HCT116 (cell line): ENCODE measurements at regions not wholly inside any gene's neighbourhood (a gene's known extent, or its start where the extent isn't known, plus 50 kb on each side); places are given as distances from the start of the nearest gene placed in this dataset.

Source experiments
- ATAC-seq: fragments of 200-7000 bp; cut with Tn5 transposase; 2 replicates; pipeline ENCODE4 v1.9.1; 2020; ENCODE audit warnings: mild to moderate bottlenecking, moderate library complexity
- BruUV-seq: library from RNA; stranded (reverse); fragments of 400-500 nt; replicated peaks from 2 replicates; lab custom pipeline; 2021; lab: Mats Ljungman, UMichigan
- CTCF ChIA-PET: fragments of 300-600 bp; sonication (Branson Sonifier 250); formaldehyde crosslinking; loops from one replicate; lab custom pipeline; 2021; ENCODE audit warnings: antibody characterized with exemption; lab: Charles Lee
- POLR2A ChIA-PET: fragments of 300-600, 350-600 bp; sonication (Branson Sonifier 250); formaldehyde crosslinking; loops from one replicate; lab custom pipeline; 2021; ENCODE audit warnings: antibody characterized with exemption; lab: Charles Lee
- RAD21 ChIA-PET, 2 experiments: fragments of 300-600 bp; sonication (Branson Sonifier 250); formaldehyde crosslinking; loops; one replicate each; lab custom pipeline; 2023; ENCODE audit warnings: low total read pairs in 2 of 2; ENCODE audit not compliant: uncharacterized antibody in 2 of 2, unreplicated experiment in 2 of 2, low non-redundant PET in 1 of 2; lab: Charles Lee
- DNase-seq: peaks from one replicate; pipeline ENCODE4 v3.0.0-alpha.2; 2010; ENCODE audit warnings: low read depth, low spot score
- H2AFZ ChIP-seq: fragments of 200-600 bp; shearing (Covaris generic), sonication (generic); 2 replicates; pipeline ENCODE4 v1.6.1; 2017; ENCODE audit warnings: low read depth, mixed run types, mixed read lengths, antibody characterized with exemption, low read length; ENCODE audit not compliant: poor library complexity, severe bottlenecking
- H3K27ac ChIP-seq: 2 replicates; pipeline ENCODE4 v1.5.1; 2012; ENCODE audit warnings: low read depth, low read length
- H3K27me3 ChIP-seq: fragments of 200-600 bp; sonication (generic); 2 replicates; pipeline ENCODE4 v1.6.1; 2016; ENCODE audit warnings: mixed run types, low read length, mixed read lengths; ENCODE audit not compliant: insufficient read depth
- H3K36me3 ChIP-seq, 2 experiments: fragments of 200-500 bp in 1 of 2; fragments of 200-600 bp in 1 of 2; sonication (Bioruptor generic) in 1 of 2; sonication (generic) in 1 of 2; 2 replicates each; pipeline versions ENCODE4 v1.5.1 to v1.6.1; 2014 to 2016; ENCODE audit warnings: low read length in 2 of 2, inconsistent platforms in 1 of 2, mixed read lengths in 1 of 2, mixed run types in 1 of 2; ENCODE audit not compliant: insufficient read depth in 2 of 2, control insufficient read depth in 1 of 2
- H3K4me1 ChIP-seq, 2 experiments: fragments of 200-600 bp in 1 of 2; sonication (generic) in 1 of 2; 2 replicates each; pipeline versions ENCODE4 v1.5.1 to v1.6.1; 2012 to 2017; ENCODE audit warnings: low read length in 2 of 2, inconsistent platforms in 1 of 2, mild to moderate bottlenecking in 1 of 2, mixed read lengths in 1 of 2, mixed run types in 1 of 2, moderate library complexity in 1 of 2; ENCODE audit not compliant: insufficient read depth in 2 of 2, control insufficient read depth in 1 of 2
- H3K4me2 ChIP-seq: fragments of 200-600 bp; sonication (generic); 2 replicates; pipeline ENCODE4 v1.6.1; 2017; ENCODE audit warnings: mixed run types, low read length, mixed read lengths
- H3K4me3 ChIP-seq, 2 experiments: fragments of 200-600 bp in 1 of 2; sonication (generic) in 1 of 2; replicated peaks in 1 of 2; 2 replicates each; pipeline ENCODE4 v1.5.1; 2011 to 2016; ENCODE audit warnings: low read length in 2 of 2, control low read depth in 1 of 2, low read depth in 1 of 2, mild to moderate bottlenecking in 1 of 2, mixed read lengths in 1 of 2, mixed run types in 1 of 2
- H3K79me2 ChIP-seq: fragments of 200-600 bp; sonication (generic); 2 replicates; pipeline ENCODE4 v1.6.1; 2017; ENCODE audit warnings: mild to moderate bottlenecking, mixed run types, low read length, moderate library complexity, mixed read lengths; ENCODE audit not compliant: insufficient read depth
- H3K9ac ChIP-seq: fragments of 200-600 bp; sonication (generic); 2 replicates; pipeline ENCODE4 v1.6.1; 2016; ENCODE audit warnings: low read length, mixed read lengths
- H3K9me2 ChIP-seq: fragments of 200-600 bp; sonication (generic), shearing (Covaris generic); 2 replicates; pipeline ENCODE4 v1.6.1; 2017; ENCODE audit warnings: mixed run types, mild to moderate bottlenecking, moderate library complexity; ENCODE audit not compliant: insufficient read depth
- H3K9me3 ChIP-seq, 2 experiments: fragments of 200-500 bp in 1 of 2; fragments of 200-600 bp in 1 of 2; sonication (Bioruptor generic) in 1 of 2; sonication (generic) in 1 of 2; 2 replicates each; pipeline ENCODE4 v1.6.1; 2014 to 2017; ENCODE audit warnings: low read length in 2 of 2, mixed read lengths in 2 of 2, inconsistent platforms in 1 of 2, low read depth in 1 of 2, mild to moderate bottlenecking in 1 of 2, mixed run types in 1 of 2, moderate library complexity in 1 of 2; ENCODE audit not compliant: control insufficient read depth in 1 of 2, insufficient read depth in 1 of 2
- H4K20me1 ChIP-seq: fragments of 200-600 bp; sonication (generic), shearing (Covaris generic); 2 replicates; pipeline ENCODE4 v1.6.1; 2017; ENCODE audit warnings: mixed run types, mild to moderate bottlenecking, moderate library complexity; ENCODE audit not compliant: insufficient read depth
- CBX3 ChIP-seq: IDR thresholded peaks from 2 replicates; pipeline ENCODE4 v1.6.1; 2012; ENCODE audit warnings: low read depth
- EGR1 ChIP-seq: IDR thresholded peaks from 2 replicates; pipeline ENCODE4 v1.6.1; 2012; ENCODE audit warnings: low read depth
- EZH2 ChIP-seq: fragments of 200-600 bp; sonication (generic); IDR thresholded peaks from 2 replicates; pipeline ENCODE4 v1.6.1; 2017; ENCODE audit warnings: antibody characterized with exemption, mixed run types
- JUND ChIP-seq: IDR thresholded peaks from 2 replicates; pipeline ENCODE4 v1.6.1; 2012
- ZNF274 ChIP-seq: fragments of 200-500 bp; sonication (Bioruptor generic); IDR thresholded peaks from 2 replicates; pipeline ENCODE4 v1.6.1; 2014; ENCODE audit warnings: mild to moderate bottlenecking, low read depth, low read length, inconsistent platforms
- intact Hi-C: fragments of 100-400 bp; cut with micrococcal nuclease; formaldehyde crosslinking; loops from 2 replicates; pipeline ENCODE4 v1.10.0; 2022

- Histone ChIP-seq H3K27ac (no peak overlapping the region), H3K9me2 (no peaks in the 10 kb centered on the region), H3K4me2 (no peak overlapping the region), H3K4me3 (no peak overlapping the region), H3K9ac (no peak overlapping the region), H3K36me3 (no peaks in the 10 kb centered on the region), H2AFZ (no peak overlapping the region), H3K4me1 (no peaks in the 10 kb centered on the region), H3K27me3 (no peaks in the 10 kb centered on the region), H3K9me3 (no peaks in the 10 kb centered on the region), H4K20me1 (no peaks in the 10 kb centered on the region), H3K79me2 (no peaks in the 10 kb centered on the region)
- TF ChIP-seq ZNF274: no peak
- TF ChIP-seq EGR1: no peak
- no peak for TF ChIP-seq JUND
- TF ChIP-seq CBX3: no peak
- BruUV-seq: no TSS peak
- RAD21 ChIA-PET: no interaction called here
- POLR2A ChIA-PET: no interaction called here
- intact Hi-C loops: no loop called here
- DNase-seq (no peak), ATAC-seq (no peak)
- CTCF ChIA-PET: interaction anchor here (0.6 kb wide), 1 partner anchor 366 kb away, joined by 3 read pairs; no protein-coding TSS in a partner anchor
These were observed 374.0 kb upstream of the CBLB start for GRCh38 chr3:106242781-106243180.

- ChIA-PET CTCF (no interaction called here), RAD21 (no interaction called here), POLR2A (no interaction called here)
- Histone ChIP-seq H2AFZ (no peak overlapping the region), H3K4me1 (no peaks in the 10 kb centered on the region), H3K36me3 (no peaks in the 10 kb centered on the region), H3K4me2 (no peak overlapping the region), H3K9me3 (no peaks in the 10 kb centered on the region), H3K79me2 (no peaks in the 10 kb centered on the region), H3K4me3 (no peak overlapping the region), H3K27me3 (no peaks in the 10 kb centered on the region), H3K9ac (no peak overlapping the region), H3K27ac (no peak overlapping the region), H3K9me2 (no peaks in the 10 kb centered on the region; the same call in 1 of the 2 replicates), H4K20me1 (no peaks in the 10 kb centered on the region)
- BruUV-seq: no TSS peak
- no peak for TF ChIP-seq EZH2
- TF ChIP-seq JUND: no peak
- intact Hi-C loops: no loop called here
- DNase-seq: no peak
- no peak for ATAC-seq
These were observed 376.6 kb upstream of the CBLB start for GRCh38 chr3:106245400-106245799.
